ENCODE measurements at regions not wholly inside any gene's neighbourhood (a gene's known extent, or its start where the extent isn't known, plus 50 kb on each side); places are given as distances from the start of the nearest gene placed in this dataset.
"Not testable (repeated sequence)": the region's sequence is repeated elsewhere in the genome, so short reads cannot be mapped to it uniquely, and the experiment has no call there.

- DNase-seq (ENCODE audit: low read depth in 2 of 2) = peak in 1 of 2 experiments; percentile 45
These were observed 145.3 kb upstream of the PRSS1 start for GRCh38 chr7:142603870-142604448.

GRCh38 chr7:142602756-142603155 is 146.5 kb upstream of the PRSS1 start:
- DNase-seq (ENCODE audit: low read depth in 2 of 2) = no peak

GRCh38 chr7:142602183-142602582 is 147.1 kb upstream of the PRSS1 start:
- DNase-seq (ENCODE audit: low read depth in 2 of 2) = no peak

- no peak for DNase-seq (ENCODE audit: low read depth in 2 of 2)
These were observed 151.0 kb upstream of the PRSS1 start for GRCh38 chr7:142598297-142598696.

- no peak for DNase-seq (ENCODE audit: low read depth in 2 of 2)
These were observed 151.7 kb upstream of the PRSS1 start for GRCh38 chr7:142597547-142597946.

GRCh38 chr7:142595816-142596516 is 153.3 kb upstream of the PRSS1 start:
- no peak for DNase-seq (ENCODE audit: low read depth in 2 of 2)

- DNase-seq (ENCODE audit: low read depth in 2 of 2) = no peak
These were observed 155.2 kb upstream of the PRSS1 start for GRCh38 chr7:142594078-142594477.

GRCh38 chr7:142593106-142593505 is 156.2 kb upstream of the PRSS1 start:
- DNase-seq (ENCODE audit: low read depth in 2 of 2) = no peak

GRCh38 chr7:142592664-142593063 is 156.6 kb upstream of the PRSS1 start:
- no peak for DNase-seq (ENCODE audit: low read depth in 2 of 2)

GRCh38 chr7:142592231-142592630 is 157.0 kb upstream of the PRSS1 start:
- DNase-seq (ENCODE audit: low read depth in 2 of 2) = no peak

- DNase-seq (ENCODE audit: low read depth in 2 of 2) = no peak
These were observed 158.3 kb upstream of the PRSS1 start for GRCh38 chr7:142590830-142591457.

GRCh38 chr7:142590077-142590476 is 159.2 kb upstream of the PRSS1 start:
- no peak for DNase-seq (ENCODE audit: low read depth in 2 of 2)

- no peak for DNase-seq (ENCODE audit: low read depth in 2 of 2)
These were observed 161.6 kb upstream of the PRSS1 start for GRCh38 chr7:142587578-142588191.

- no peak for DNase-seq (ENCODE audit: low read depth in 2 of 2)
These were observed 162.7 kb upstream of the PRSS1 start for GRCh38 chr7:142586611-142587010.

- DNase-seq (ENCODE audit: low read depth in 2 of 2) = no peak
These were observed 163.8 kb upstream of the PRSS1 start for GRCh38 chr7:142585425-142585824.

- no peak for DNase-seq (ENCODE audit: low read depth in 2 of 2)
These were observed 164.5 kb upstream of the PRSS1 start for GRCh38 chr7:142584765-142585164.

GRCh38 chr7:142583446-142583845 is 165.8 kb upstream of the PRSS1 start:
- peak in 1 of 2 experiments; percentile 14 for DNase-seq (ENCODE audit: low read depth in 2 of 2)

GRCh38 chr7:142582351-142582750 is 166.9 kb upstream of the PRSS1 start:
- no peak for DNase-seq (ENCODE audit: low read depth in 2 of 2)

GRCh38 chr7:142581341-142581740 is 167.9 kb upstream of the PRSS1 start:
- DNase-seq (ENCODE audit: low read depth in 2 of 2) = peak in 1 of 2 experiments; percentile 7

- DNase-seq (ENCODE audit: low read depth in 2 of 2) = no peak
These were observed 169.3 kb upstream of the PRSS1 start for GRCh38 chr7:142579946-142580345.

GRCh38 chr7:142575351-142575750 is 173.9 kb upstream of the PRSS1 start:
- not testable (repeated sequence) for DNase-seq (ENCODE audit: low read depth in 2 of 2)

GRCh38 chr7:142571581-142571980 is 177.7 kb upstream of the PRSS1 start:
- no peak for DNase-seq (ENCODE audit: low read depth in 2 of 2)

GRCh38 chr7:142569851-142570250 is 179.4 kb upstream of the PRSS1 start:
- no peak for DNase-seq (ENCODE audit: low read depth in 2 of 2)

Measured in stimulated activated CD4-positive, alpha-beta T cell treated with anti-CD3 and anti-CD28 coated beads, Interleukin-12 subunit alpha, Interleukin-12 subunit beta, amount 100 ng/mL, for 24 hours (primary cell).